GM12872 (cell line): ENCODE measurements at regions not wholly inside any gene's neighbourhood (a gene's known extent, or its start where the extent isn't known, plus 50 kb on each side); places are given as distances from the start of the nearest gene placed in this dataset.

Experiments
- TF ChIP-seq, protein P1 (sequence below): IDR thresholded peaks from 3 replicates; pipeline ENCODE4 v1.5.1; 2011; ENCODE audit warnings: low read depth, mild to moderate bottlenecking, low read length, moderate library complexity; ENCODE audit not compliant: insufficient read depth

- TF ChIP-seq, protein P1, sequence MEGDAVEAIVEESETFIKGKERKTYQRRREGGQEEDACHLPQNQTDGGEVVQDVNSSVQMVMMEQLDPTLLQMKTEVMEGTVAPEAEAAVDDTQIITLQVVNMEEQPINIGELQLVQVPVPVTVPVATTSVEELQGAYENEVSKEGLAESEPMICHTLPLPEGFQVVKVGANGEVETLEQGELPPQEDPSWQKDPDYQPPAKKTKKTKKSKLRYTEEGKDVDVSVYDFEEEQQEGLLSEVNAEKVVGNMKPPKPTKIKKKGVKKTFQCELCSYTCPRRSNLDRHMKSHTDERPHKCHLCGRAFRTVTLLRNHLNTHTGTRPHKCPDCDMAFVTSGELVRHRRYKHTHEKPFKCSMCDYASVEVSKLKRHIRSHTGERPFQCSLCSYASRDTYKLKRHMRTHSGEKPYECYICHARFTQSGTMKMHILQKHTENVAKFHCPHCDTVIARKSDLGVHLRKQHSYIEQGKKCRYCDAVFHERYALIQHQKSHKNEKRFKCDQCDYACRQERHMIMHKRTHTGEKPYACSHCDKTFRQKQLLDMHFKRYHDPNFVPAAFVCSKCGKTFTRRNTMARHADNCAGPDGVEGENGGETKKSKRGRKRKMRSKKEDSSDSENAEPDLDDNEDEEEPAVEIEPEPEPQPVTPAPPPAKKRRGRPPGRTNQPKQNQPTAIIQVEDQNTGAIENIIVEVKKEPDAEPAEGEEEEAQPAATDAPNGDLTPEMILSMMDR, result no peak
Measured at GRCh38 chr4:155546451-155546850, 120.2 kb upstream of the GUCY1A1 start.

- TF ChIP-seq, protein P1, result no peak
Measured at GRCh38 chr4:155545456-155545855, 121.2 kb upstream of the GUCY1A1 start.

DNA sequence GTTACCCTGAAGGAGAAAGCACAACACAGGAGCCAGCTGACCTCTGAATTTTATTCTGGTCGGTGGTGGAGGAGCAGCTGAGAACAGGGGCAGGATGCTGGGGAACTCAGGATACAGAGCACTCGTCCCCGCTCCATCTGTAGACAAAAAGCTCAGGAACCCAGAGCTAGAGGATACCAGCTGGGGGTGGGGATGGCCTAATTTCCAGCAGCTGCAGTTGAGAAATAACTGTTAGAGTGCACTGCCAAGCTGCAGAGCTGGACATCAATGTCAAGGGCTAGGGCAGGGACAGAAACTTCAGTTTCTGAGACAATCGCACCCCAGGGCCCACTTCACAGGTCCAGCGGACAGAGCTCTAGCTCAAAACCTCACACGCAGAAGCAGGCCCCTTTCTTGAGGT, 122.1 kb upstream of the GUCY1A1 start:
- TF ChIP-seq, protein P1, result no peak

DNA sequence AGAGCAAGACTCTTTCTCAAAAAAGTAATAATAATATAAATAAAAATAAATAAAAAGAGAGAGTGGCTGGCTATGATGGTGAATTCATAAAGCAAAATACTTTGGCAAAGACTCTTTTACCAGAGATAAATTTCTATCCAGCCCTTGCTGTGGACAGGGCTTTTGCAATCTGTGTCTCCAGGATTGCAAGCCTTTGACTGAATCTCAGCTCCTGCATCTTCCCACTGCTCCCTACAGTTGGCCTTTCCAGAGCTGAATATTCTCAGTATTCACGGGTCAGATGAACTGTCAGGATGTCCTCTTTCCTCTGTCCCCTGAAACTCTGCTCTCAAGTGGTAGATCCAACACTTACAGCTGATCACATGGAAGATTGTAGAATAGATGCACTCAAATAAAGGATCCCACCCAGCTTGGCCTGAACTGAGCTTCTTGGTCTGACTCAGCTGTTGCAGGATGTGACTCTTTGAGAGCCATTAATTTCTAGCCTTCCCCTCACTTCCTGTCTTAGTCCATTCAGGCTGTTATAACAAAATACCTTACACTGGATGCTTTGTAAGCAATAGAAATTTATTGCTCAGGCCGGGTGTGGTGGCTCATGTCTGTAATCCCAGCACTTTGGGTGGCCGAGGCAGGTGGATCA, 123.4 kb upstream of the GUCY1A1 start:
- TF ChIP-seq, protein P1, result no peak

GRCh38 chr4:155542415-155542814, 124.2 kb upstream of the GUCY1A1 start:
- TF ChIP-seq, protein P1, result no peak

- TF ChIP-seq, protein P1, result no peak
Measured at GRCh38 chr4:155541716-155542115, 124.9 kb upstream of the GUCY1A1 start.

DNA sequence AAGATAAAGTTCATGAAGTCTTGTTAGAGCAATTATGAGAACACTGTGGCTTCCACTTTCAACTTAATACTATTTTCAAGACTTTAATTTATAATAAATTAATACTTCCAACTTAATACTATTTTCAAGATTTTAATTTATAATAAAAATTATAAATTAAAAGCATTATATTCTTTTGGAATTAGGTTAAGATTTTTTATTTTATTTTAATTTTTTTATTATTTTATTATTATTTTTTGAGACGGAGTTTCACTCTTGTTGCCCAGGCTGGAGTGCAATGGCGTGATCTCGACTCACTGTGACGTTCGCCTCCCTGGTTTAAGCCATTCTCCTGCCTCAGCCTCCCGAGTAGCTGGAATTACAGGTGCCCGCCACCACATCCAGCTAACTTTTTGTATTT, 126.0 kb upstream of the GUCY1A1 start:
- TF ChIP-seq, protein P1, result no peak
